GM12878 (cell line): ENCODE measurements at regions not wholly inside any gene's neighbourhood (a gene's known extent, or its start where the extent isn't known, plus 50 kb on each side); places are given as distances from the start of the nearest gene placed in this dataset.

ENCODE experiments used
- ATAC-seq: fragments of 200-7000 bp; cut with Tn5 transposase; 3 replicates; pipeline ENCODE4 v1.9.1; 2020; ENCODE audit warnings: mild to moderate bottlenecking, moderate library complexity
- BruUV-seq: library from RNA; stranded (reverse); fragments of 400-500 nt; replicated peaks from 2 replicates; lab custom pipeline; 2021; lab: Mats Ljungman, UMichigan
- CTCF ChIA-PET: fragments of 300-600 bp; sonication (Branson Sonifier 250); formaldehyde crosslinking; extraction: SDS; loops from one replicate; lab custom pipeline; 2021; ENCODE audit warnings: inconsistent platforms; lab: Yijun Ruan, JAX
- POLR2A ChIA-PET: fragments of 350-600 bp; formaldehyde crosslinking; extraction: SDS; loops from one replicate; lab custom pipeline; 2021; ENCODE audit warnings: inconsistent platforms; lab: Charles Lee
- RAD21 ChIA-PET: fragments of 300-600 bp; sonication (Branson Sonifier 250); formaldehyde crosslinking; loops from one replicate; lab custom pipeline; 2023; ENCODE audit warnings: antibody characterized with exemption; ENCODE audit not compliant: unreplicated experiment; lab: Charles Lee
- SMC1A ChIA-PET: fragments of 300-600 bp; sonication (Branson Sonifier 250); formaldehyde crosslinking; loops from one replicate; lab custom pipeline; 2023; ENCODE audit not compliant: unreplicated experiment, uncharacterized antibody; lab: Charles Lee
- DNase-seq: peaks from one replicate; pipeline ENCODE4 v3.0.0-alpha.2; 2011; ENCODE audit warnings: low read depth, low spot score
- FAIRE-seq: peaks from 3 replicates; lab custom pipeline; 2011; peaks lifted over from hg19 to GRCh38; lab: Jason Lieb, UNC
- H2AFZ ChIP-seq: 2 replicates; pipeline ENCODE4 v1.6.0; 2011; ENCODE audit warnings: low read depth, low read length, control low read depth; ENCODE audit not compliant: control insufficient read depth
- H3K27ac ChIP-seq: 2 replicates; pipeline ENCODE4 v1.5.1; 2011; ENCODE audit warnings: control low read depth; ENCODE audit not compliant: control insufficient read depth, insufficient read depth
- H3K27me3 ChIP-seq, 2 experiments: replicated peaks in 1 of 2; 2 replicates each; pipeline versions ENCODE4 v1.6.0 to v1.6.1; 2011; ENCODE audit warnings: low read length in 1 of 2; ENCODE audit not compliant: control insufficient read depth in 2 of 2, insufficient read depth in 2 of 2
- H3K36me3 ChIP-seq, 2 experiments: 2 replicates each; pipeline ENCODE4 v1.5.1; 2011; ENCODE audit warnings: low read length in 1 of 2; ENCODE audit not compliant: control insufficient read depth in 2 of 2, insufficient read depth in 2 of 2
- H3K4me1 ChIP-seq: 2 replicates; pipeline ENCODE4 v1.6.1; 2011; ENCODE audit warnings: mild to moderate bottlenecking, low read length, moderate library complexity, mixed read lengths; ENCODE audit not compliant: control insufficient read depth, insufficient read depth
- H3K4me2 ChIP-seq: 2 replicates; pipeline ENCODE4 v1.6.0; 2011; ENCODE audit warnings: control low read depth; ENCODE audit not compliant: control insufficient read depth, insufficient read depth
- H3K4me3 ChIP-seq: fragments of 200-600 bp; sonication (generic); 2 replicates; pipeline ENCODE4 v1.5.1; 2016
- H3K79me2 ChIP-seq: 2 replicates; pipeline ENCODE4 v1.6.0; 2011; ENCODE audit warnings: low read length; ENCODE audit not compliant: control insufficient read depth, insufficient read depth
- H3K9ac ChIP-seq: 2 replicates; pipeline ENCODE4 v1.8.0; 2011; ENCODE audit warnings: low read length, control low read depth, mixed read lengths; ENCODE audit not compliant: control insufficient read depth, insufficient read depth
- H3K9me3 ChIP-seq: replicated peaks from 3 replicates; pipeline ENCODE4 v1.5.1; 2011; ENCODE audit warnings: mild to moderate bottlenecking, low read length; ENCODE audit not compliant: control insufficient read depth, insufficient read depth
- H4K20me1 ChIP-seq: 2 replicates; pipeline ENCODE4 v1.6.0; 2011; ENCODE audit not compliant: control insufficient read depth, insufficient read depth
- CREM ChIP-seq: IDR thresholded peaks from 2 replicates; pipeline ENCODE4 v1.6.1; 2014; ENCODE audit warnings: antibody characterized with exemption, low read depth
- IKZF1 ChIP-seq: fragments of 450-650 bp; conservative IDR thresholded peaks from 2 replicates; pipeline ENCODE4 v1.6.1; 2017; ENCODE audit warnings: antibody characterized with exemption, mild to moderate bottlenecking
- IKZF2 ChIP-seq, 2 experiments: fragments of 450-650 bp; IDR thresholded peaks; 2 replicates each; pipeline ENCODE4 v1.6.1; 2017; ENCODE audit warnings: mild to moderate bottlenecking in 2 of 2, moderate library complexity in 2 of 2
- KDM1A ChIP-seq: fragments of 200-600 bp; sonication (generic); IDR thresholded peaks from 2 replicates; pipeline ENCODE4 v1.6.1; 2016; ENCODE audit warnings: borderline replicate concordance
- KLF5 ChIP-seq: fragments of 450-650 bp; IDR thresholded peaks from 2 replicates; pipeline ENCODE4 v1.6.1; 2014; ENCODE audit warnings: mild to moderate bottlenecking; ENCODE audit not compliant: partially characterized antibody
- LARP7 ChIP-seq: fragments of 450-650 bp; IDR thresholded peaks from 2 replicates; pipeline ENCODE4 v1.6.1; 2017; ENCODE audit warnings: mild to moderate bottlenecking
- MEF2A ChIP-seq: IDR thresholded peaks from 2 replicates; pipeline ENCODE4 v1.6.1; 2011; ENCODE audit warnings: low read depth, mild to moderate bottlenecking, low read length, moderate library complexity; ENCODE audit not compliant: insufficient read depth
- MEF2B ChIP-seq: fragments of 450-650 bp; IDR thresholded peaks from 2 replicates; pipeline ENCODE4 v1.6.1; 2018; ENCODE audit warnings: mild to moderate bottlenecking, moderate library complexity; ENCODE audit not compliant: partially characterized antibody, poor library complexity, severe bottlenecking
- NFIC ChIP-seq: IDR thresholded peaks from 2 replicates; pipeline ENCODE4 v1.6.1; 2012; ENCODE audit warnings: low read depth, mild to moderate bottlenecking, inconsistent platforms, low read length, moderate library complexity
- SMAD1 ChIP-seq: fragments of 450-650 bp; IDR thresholded peaks from 2 replicates; pipeline ENCODE4 v1.6.1; 2018; ENCODE audit warnings: mild to moderate bottlenecking, low read depth; ENCODE audit not compliant: partially characterized antibody
- ZNF622 ChIP-seq: fragments of 450-650 bp; IDR thresholded peaks from 2 replicates; pipeline ENCODE4 v1.6.1; 2017; ENCODE audit warnings: mild to moderate bottlenecking, inconsistent platforms
- WGBS: methylation state at CpG from one replicate; pipeline ENCODE4 v1.1.6; 2016; ENCODE audit warnings: low lambda C conversion rate; ENCODE audit not compliant: insufficient replicate concordance, insufficient coverage; ENCODE audit errors: missing lambda C conversion rate; 5-methylcytosine and 5-hydroxymethylcytosine counted together
- in situ Hi-C: fragments of 300-500 bp; cut with MboI; formaldehyde crosslinking; loops from 9 replicates; pipeline ENCODE4 v1.14.3; 2018; ENCODE audit warnings: mixed read lengths
- intact Hi-C: fragments of 100-400 bp; cut with micrococcal nuclease; formaldehyde crosslinking; loops from one replicate; pipeline ENCODE4 v1.14.2; 2022; ENCODE audit not compliant: unreplicated experiment
- TF ChIP-seq, protein P1 (sequence below): fragments of 450-650 bp; IDR thresholded peaks from 2 replicates; pipeline ENCODE4 v1.6.1; 2018; ENCODE audit warnings: mild to moderate bottlenecking, low read depth, moderate library complexity; ENCODE audit not compliant: partially characterized antibody
- TF ChIP-seq, protein P2 (sequence below): fragments of 450-650 bp; IDR thresholded peaks from 2 replicates; pipeline ENCODE4 v1.6.1; 2017; ENCODE audit warnings: mild to moderate bottlenecking, moderate library complexity
- TF ChIP-seq, protein P3 (sequence below): IDR thresholded peaks from 2 replicates; pipeline ENCODE4 v1.6.1; 2011; ENCODE audit warnings: borderline replicate concordance, low read depth, mild to moderate bottlenecking, moderate library complexity, mixed read lengths, low read length; ENCODE audit not compliant: insufficient read depth; ENCODE audit errors: extremely low read length
- TF ChIP-seq, protein P4 (sequence below): IDR thresholded peaks from 2 replicates; pipeline ENCODE4 v1.6.1; 2012; ENCODE audit warnings: low read depth, low read length, improper control_type of control experiment

DNA sequence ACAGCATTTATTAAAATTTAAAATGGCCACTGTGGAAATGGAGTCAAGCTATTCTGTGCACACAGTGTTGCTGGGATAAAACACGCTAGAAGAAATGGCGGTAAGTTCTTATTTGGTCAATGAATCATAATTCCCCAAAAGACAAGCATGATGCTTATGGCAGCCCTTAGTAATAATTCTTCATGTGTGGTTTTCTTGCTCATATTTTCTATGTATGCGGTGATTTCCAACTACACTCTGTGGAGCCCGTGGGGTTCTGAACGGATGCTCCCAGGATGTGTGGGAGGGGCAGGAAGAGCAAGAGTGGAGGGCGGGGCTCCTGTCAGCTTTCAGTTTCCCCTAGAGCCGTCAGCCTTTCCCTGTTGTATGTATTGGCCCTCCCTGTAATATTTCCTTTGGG is 91.7 kb upstream of the RMDN2 start:
- Histone ChIP-seq H3K27ac (peak overlapping the region; percentile 50), H3K36me3 (no peaks in the 10 kb centered on the region), H3K9me3 (no peaks in the 10 kb centered on the region), H3K4me1 (peaks cover 4% of the 10 kb centered on the region), H3K4me3 (no peak overlapping the region; the same call in 1 of the 2 replicates), H2AFZ (peak overlapping the region; percentile 69), H4K20me1 (no peaks in the 10 kb centered on the region), H3K9ac (no peak overlapping the region), H3K79me2 (no peaks in the 10 kb centered on the region), H3K4me2 (peak overlapping the region; percentile 45), H3K27me3 (no peaks in the 10 kb centered on the region)
- peak; percentile 84 for ATAC-seq
- BruUV-seq = no TSS peak
- DNase-seq = no peak
- ChIA-PET POLR2A (interaction anchor here (1.3 to 2.6 kb wide), 2 partner anchors 21 to 43 kb away, joined by 5 to 12 read pairs; no protein-coding TSS in a partner anchor), SMC1A (interaction anchor here (0.6 to 14.3 kb wide), 35 partner anchors 9 to 1283 kb away, joined by 3 to 351 read pairs (median 6); no protein-coding TSS in a partner anchor), RAD21 (interaction anchor here (0.8 to 12.6 kb wide), 30 partner anchors 9 to 664 kb away, joined by 3 to 291 read pairs (median 6); partner anchors contain the start of gene CDC42EP3), CTCF (interaction anchor here (0.9 to 19.7 kb wide), 34 partner anchors 9 to 666 kb away, joined by 3 to 330 read pairs (median 6); no protein-coding TSS in a partner anchor)
- in situ Hi-C loops = loop anchor here (5.0 kb wide), 1 partner anchor 421 kb away; no protein-coding TSS in a partner anchor
- intact Hi-C loops = loop anchor here (2.0 to 10.0 kb wide), 6 partner anchors 165 to 669 kb away; no protein-coding TSS in a partner anchor
- WGBS = 13% methylated on average over 7 of the region's 7 CpGs
- FAIRE-seq = no peak
- TF ChIP-seq, protein P1, sequence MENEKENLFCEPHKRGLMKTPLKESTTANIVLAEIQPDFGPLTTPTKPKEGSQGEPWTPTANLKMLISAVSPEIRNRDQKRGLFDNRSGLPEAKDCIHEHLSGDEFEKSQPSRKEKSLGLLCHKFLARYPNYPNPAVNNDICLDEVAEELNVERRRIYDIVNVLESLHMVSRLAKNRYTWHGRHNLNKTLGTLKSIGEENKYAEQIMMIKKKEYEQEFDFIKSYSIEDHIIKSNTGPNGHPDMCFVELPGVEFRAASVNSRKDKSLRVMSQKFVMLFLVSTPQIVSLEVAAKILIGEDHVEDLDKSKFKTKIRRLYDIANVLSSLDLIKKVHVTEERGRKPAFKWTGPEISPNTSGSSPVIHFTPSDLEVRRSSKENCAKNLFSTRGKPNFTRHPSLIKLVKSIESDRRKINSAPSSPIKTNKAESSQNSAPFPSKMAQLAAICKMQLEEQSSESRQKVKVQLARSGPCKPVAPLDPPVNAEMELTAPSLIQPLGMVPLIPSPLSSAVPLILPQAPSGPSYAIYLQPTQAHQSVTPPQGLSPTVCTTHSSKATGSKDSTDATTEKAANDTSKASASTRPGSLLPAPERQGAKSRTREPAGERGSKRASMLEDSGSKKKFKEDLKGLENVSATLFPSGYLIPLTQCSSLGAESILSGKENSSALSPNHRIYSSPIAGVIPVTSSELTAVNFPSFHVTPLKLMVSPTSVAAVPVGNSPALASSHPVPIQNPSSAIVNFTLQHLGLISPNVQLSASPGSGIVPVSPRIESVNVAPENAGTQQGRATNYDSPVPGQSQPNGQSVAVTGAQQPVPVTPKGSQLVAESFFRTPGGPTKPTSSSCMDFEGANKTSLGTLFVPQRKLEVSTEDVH = no peak
- TF ChIP-seq, protein P2, sequence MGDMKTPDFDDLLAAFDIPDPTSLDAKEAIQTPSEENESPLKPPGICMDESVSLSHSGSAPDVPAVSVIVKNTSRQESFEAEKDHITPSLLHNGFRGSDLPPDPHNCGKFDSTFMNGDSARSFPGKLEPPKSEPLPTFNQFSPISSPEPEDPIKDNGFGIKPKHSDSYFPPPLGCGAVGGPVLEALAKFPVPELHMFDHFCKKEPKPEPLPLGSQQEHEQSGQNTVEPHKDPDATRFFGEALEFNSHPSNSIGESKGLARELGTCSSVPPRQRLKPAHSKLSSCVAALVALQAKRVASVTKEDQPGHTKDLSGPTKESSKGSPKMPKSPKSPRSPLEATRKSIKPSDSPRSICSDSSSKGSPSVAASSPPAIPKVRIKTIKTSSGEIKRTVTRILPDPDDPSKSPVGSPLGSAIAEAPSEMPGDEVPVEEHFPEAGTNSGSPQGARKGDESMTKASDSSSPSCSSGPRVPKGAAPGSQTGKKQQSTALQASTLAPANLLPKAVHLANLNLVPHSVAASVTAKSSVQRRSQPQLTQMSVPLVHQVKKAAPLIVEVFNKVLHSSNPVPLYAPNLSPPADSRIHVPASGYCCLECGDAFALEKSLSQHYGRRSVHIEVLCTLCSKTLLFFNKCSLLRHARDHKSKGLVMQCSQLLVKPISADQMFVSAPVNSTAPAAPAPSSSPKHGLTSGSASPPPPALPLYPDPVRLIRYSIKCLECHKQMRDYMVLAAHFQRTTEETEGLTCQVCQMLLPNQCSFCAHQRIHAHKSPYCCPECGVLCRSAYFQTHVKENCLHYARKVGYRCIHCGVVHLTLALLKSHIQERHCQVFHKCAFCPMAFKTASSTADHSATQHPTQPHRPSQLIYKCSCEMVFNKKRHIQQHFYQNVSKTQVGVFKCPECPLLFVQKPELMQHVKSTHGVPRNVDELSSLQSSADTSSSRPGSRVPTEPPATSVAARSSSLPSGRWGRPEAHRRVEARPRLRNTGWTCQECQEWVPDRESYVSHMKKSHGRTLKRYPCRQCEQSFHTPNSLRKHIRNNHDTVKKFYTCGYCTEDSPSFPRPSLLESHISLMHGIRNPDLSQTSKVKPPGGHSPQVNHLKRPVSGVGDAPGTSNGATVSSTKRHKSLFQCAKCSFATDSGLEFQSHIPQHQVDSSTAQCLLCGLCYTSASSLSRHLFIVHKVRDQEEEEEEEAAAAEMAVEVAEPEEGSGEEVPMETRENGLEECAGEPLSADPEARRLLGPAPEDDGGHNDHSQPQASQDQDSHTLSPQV = no peak
- TF ChIP-seq KLF5 (no peak), MEF2A (no peak), IKZF1 (peak; percentile 67), IKZF2 (IDR thresholded peaks at IDR 0.05) (peak; percentile 64 to 71), KDM1A (no peak), ZNF622 (no peak), MEF2B (no peak), SMAD1 (no peak), LARP7 (no peak), CREM (0 out of 2 replicates have a peak, but pooled peaks have one; percentile 18), NFIC (peak; percentile 49; the same call in 1 of the 2 replicates)
- TF ChIP-seq, protein P3, sequence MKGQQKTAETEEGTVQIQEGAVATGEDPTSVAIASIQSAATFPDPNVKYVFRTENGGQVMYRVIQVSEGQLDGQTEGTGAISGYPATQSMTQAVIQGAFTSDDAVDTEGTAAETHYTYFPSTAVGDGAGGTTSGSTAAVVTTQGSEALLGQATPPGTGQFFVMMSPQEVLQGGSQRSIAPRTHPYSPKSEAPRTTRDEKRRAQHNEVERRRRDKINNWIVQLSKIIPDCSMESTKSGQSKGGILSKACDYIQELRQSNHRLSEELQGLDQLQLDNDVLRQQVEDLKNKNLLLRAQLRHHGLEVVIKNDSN = no peak
- TF ChIP-seq, protein P4, sequence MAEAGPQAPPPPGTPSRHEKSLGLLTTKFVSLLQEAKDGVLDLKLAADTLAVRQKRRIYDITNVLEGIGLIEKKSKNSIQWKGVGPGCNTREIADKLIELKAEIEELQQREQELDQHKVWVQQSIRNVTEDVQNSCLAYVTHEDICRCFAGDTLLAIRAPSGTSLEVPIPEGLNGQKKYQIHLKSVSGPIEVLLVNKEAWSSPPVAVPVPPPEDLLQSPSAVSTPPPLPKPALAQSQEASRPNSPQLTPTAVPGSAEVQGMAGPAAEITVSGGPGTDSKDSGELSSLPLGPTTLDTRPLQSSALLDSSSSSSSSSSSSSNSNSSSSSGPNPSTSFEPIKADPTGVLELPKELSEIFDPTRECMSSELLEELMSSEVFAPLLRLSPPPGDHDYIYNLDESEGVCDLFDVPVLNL = no peak
